H9 (cell line): ENCODE measurements at regions not wholly inside any gene's neighbourhood (a gene's known extent, or its start where the extent isn't known, plus 50 kb on each side); places are given as distances from the start of the nearest gene placed in this dataset.

Experiments
- DNase-seq: peaks from one replicate; pipeline ENCODE4 v3.0.0-alpha.2; 2017
- H2AFZ ChIP-seq: one replicate; pipeline ENCODE4 v1.6.1; 2013; ENCODE audit warnings: mild to moderate bottlenecking, low read length, control low read depth, moderate library complexity
- H2AK5ac ChIP-seq: 2 replicates; pipeline ENCODE4 v1.6.1; 2013; ENCODE audit warnings: low read length, control low read depth, mixed read lengths; ENCODE audit not compliant: insufficient read length
- H2BK120ac ChIP-seq: one replicate; pipeline ENCODE4 v1.6.1; 2013; ENCODE audit warnings: low read depth, mild to moderate bottlenecking, low read length, control low read depth, inconsistent platforms; ENCODE audit not compliant: poor library complexity, severe bottlenecking
- H2BK12ac ChIP-seq: 2 replicates; pipeline ENCODE4 v1.6.1; 2013; ENCODE audit warnings: low read length, control low read depth, mixed read lengths, low read depth; ENCODE audit not compliant: insufficient read length
- H2BK15ac ChIP-seq: 2 replicates; pipeline ENCODE4 v1.6.1; 2013; ENCODE audit warnings: low read depth, low read length, control low read depth
- H2BK20ac ChIP-seq: one replicate; pipeline ENCODE4 v1.6.1; 2013; ENCODE audit warnings: low read depth, mild to moderate bottlenecking, low read length, control low read depth, inconsistent platforms; ENCODE audit not compliant: poor library complexity, severe bottlenecking
- H2BK5ac ChIP-seq: 2 replicates; pipeline ENCODE4 v1.6.1; 2013; ENCODE audit warnings: low read length, control low read depth, mixed read lengths; ENCODE audit not compliant: insufficient read length
- H3K14ac ChIP-seq: 2 replicates; pipeline ENCODE4 v1.6.1; 2013; ENCODE audit warnings: low read length, control low read depth; ENCODE audit not compliant: insufficient read depth
- H3K18ac ChIP-seq: 2 replicates; pipeline ENCODE4 v1.6.1; 2013; ENCODE audit warnings: low read depth, mild to moderate bottlenecking, mixed read lengths, low read length, control low read depth; ENCODE audit not compliant: insufficient read length
- H3K23ac ChIP-seq: 2 replicates; pipeline ENCODE4 v1.6.1; 2013; ENCODE audit warnings: low read length, control low read depth, mixed read lengths, low read depth; ENCODE audit not compliant: insufficient read length
- H3K23me2 ChIP-seq: 2 replicates; pipeline ENCODE4 v1.6.1; 2013; ENCODE audit warnings: low read depth, mild to moderate bottlenecking, mixed read lengths, low read length, control low read depth; ENCODE audit not compliant: insufficient read length, poor library complexity, severe bottlenecking
- H3K27ac ChIP-seq: 2 replicates; pipeline ENCODE4 v1.5.1; 2013; ENCODE audit warnings: low read length, control low read depth, mixed read lengths, low read depth; ENCODE audit not compliant: insufficient read length
- H3K27me3 ChIP-seq: 2 replicates; pipeline ENCODE4 v1.6.1; 2013; ENCODE audit warnings: low read length, control low read depth, inconsistent platforms; ENCODE audit not compliant: insufficient read depth
- H3K4ac ChIP-seq: 2 replicates; pipeline ENCODE4 v1.6.1; 2013; ENCODE audit warnings: low read depth, mild to moderate bottlenecking, control low read depth, inconsistent platforms, low read length, moderate library complexity
- H3K4me1 ChIP-seq: 2 replicates; pipeline ENCODE4 v1.6.1; 2013; ENCODE audit warnings: low read length, control low read depth, inconsistent platforms; ENCODE audit not compliant: insufficient read depth
- H3K4me2 ChIP-seq: 2 replicates; pipeline ENCODE4 v1.6.1; 2013; ENCODE audit warnings: low read length, control low read depth, mixed read lengths; ENCODE audit not compliant: insufficient read length, insufficient read depth
- H3K56ac ChIP-seq: 2 replicates; pipeline ENCODE4 v1.6.1; 2013; ENCODE audit warnings: low read depth, mild to moderate bottlenecking, mixed read lengths, low read length, control low read depth; ENCODE audit not compliant: insufficient read length
- H3K79me1 ChIP-seq: 2 replicates; pipeline ENCODE4 v1.6.1; 2013; ENCODE audit warnings: low read depth, mild to moderate bottlenecking, moderate library complexity, low read length, control low read depth, inconsistent platforms; ENCODE audit not compliant: insufficient read depth, poor library complexity, severe bottlenecking
- H3K79me2 ChIP-seq: 2 replicates; pipeline ENCODE4 v1.6.1; 2013; ENCODE audit warnings: low read length, control low read depth, inconsistent platforms; ENCODE audit not compliant: insufficient read depth
- H3K9ac ChIP-seq: 2 replicates; pipeline ENCODE4 v1.6.1; 2013; ENCODE audit warnings: low read length, control low read depth, mixed read lengths; ENCODE audit not compliant: insufficient read length; ENCODE audit errors: extremely low read depth
- H3K9me3 ChIP-seq: one replicate; pipeline ENCODE4 v1.6.1; 2013; ENCODE audit warnings: low read depth, low read length, inconsistent platforms; ENCODE audit not compliant: control insufficient read depth
- H3T11ph ChIP-seq: one replicate; pipeline ENCODE4 v1.6.1; 2013; ENCODE audit warnings: mild to moderate bottlenecking, low read length, control low read depth, inconsistent platforms
- H4K20me1 ChIP-seq: one replicate; pipeline ENCODE4 v1.6.1; 2013; ENCODE audit not compliant: control insufficient read depth, insufficient read length, insufficient read depth
- H4K5ac ChIP-seq: 2 replicates; pipeline ENCODE4 v1.6.1; 2013; ENCODE audit warnings: low read depth, mild to moderate bottlenecking, mixed read lengths, low read length, control low read depth; ENCODE audit not compliant: insufficient read length
- H4K8ac ChIP-seq: replicated peaks from 2 replicates; pipeline ENCODE4 v1.6.1; 2013; ENCODE audit warnings: low read length, control low read depth, mixed read lengths, low read depth; ENCODE audit not compliant: insufficient read length
- H4K91ac ChIP-seq: 2 replicates; pipeline ENCODE4 v1.6.1; 2013; ENCODE audit warnings: low read depth, mild to moderate bottlenecking, moderate library complexity, mixed read lengths, low read length, control low read depth; ENCODE audit not compliant: insufficient read length
- H3K27ac Mint-ChIP-seq, 3 experiments: 2 replicates in 2 of 3; 3 replicates in 1 of 3; pipeline ENCODE4 v1.8.0; 2020 to 2021; ENCODE audit warnings: mixed read lengths in 3 of 3, mild to moderate bottlenecking in 1 of 3, moderate library complexity in 1 of 3
- H3K27me3 Mint-ChIP-seq: 2 replicates; pipeline ENCODE4 v1.8.0; 2021; ENCODE audit warnings: low read depth, mild to moderate bottlenecking, moderate library complexity, mixed read lengths
- H3K36me3 Mint-ChIP-seq, 3 experiments: 2 replicates in 2 of 3; 3 replicates in 1 of 3; pipeline ENCODE4 v1.8.0; 2020 to 2021; ENCODE audit warnings: low read depth in 3 of 3, mixed read lengths in 3 of 3; ENCODE audit not compliant: insufficient read depth in 1 of 3
- H3K4me1 Mint-ChIP-seq, 2 experiments: 2 replicates each; pipeline ENCODE4 v1.8.0; 2020; ENCODE audit warnings: mixed read lengths in 2 of 2
- H3K4me3 Mint-ChIP-seq, 2 experiments: 2 replicates in 1 of 2; 3 replicates in 1 of 2; pipeline ENCODE4 v1.8.0; 2020 to 2021; ENCODE audit warnings: mild to moderate bottlenecking in 2 of 2, mixed read lengths in 2 of 2, moderate library complexity in 1 of 2
- H3K9me3 Mint-ChIP-seq, 2 experiments: 2 replicates in 1 of 2; 3 replicates in 1 of 2; pipeline ENCODE4 v1.8.0; 2020; ENCODE audit warnings: mild to moderate bottlenecking in 2 of 2, mixed read lengths in 2 of 2, moderate library complexity in 1 of 2
- WGBS: extraction: QIAGEN DNeasy Blood & Tissue Kit; methylation state at CpG from one replicate; pipeline ENCODE4 v1.1.7; 2013; ENCODE audit warnings: missing lambda C conversion rate, low lambda C conversion rate, mixed read lengths; ENCODE audit not compliant: insufficient read length; ENCODE audit errors: extremely low coverage; 5-methylcytosine and 5-hydroxymethylcytosine counted together
- TF ChIP-seq, protein P1 (sequence below): fragments of 200-600 bp; sonication (generic); conservative IDR thresholded peaks from 3 replicates; pipeline ENCODE4 v1.8.0; 2021; ENCODE audit warnings: antibody characterized with exemption, mild to moderate bottlenecking

DNA sequence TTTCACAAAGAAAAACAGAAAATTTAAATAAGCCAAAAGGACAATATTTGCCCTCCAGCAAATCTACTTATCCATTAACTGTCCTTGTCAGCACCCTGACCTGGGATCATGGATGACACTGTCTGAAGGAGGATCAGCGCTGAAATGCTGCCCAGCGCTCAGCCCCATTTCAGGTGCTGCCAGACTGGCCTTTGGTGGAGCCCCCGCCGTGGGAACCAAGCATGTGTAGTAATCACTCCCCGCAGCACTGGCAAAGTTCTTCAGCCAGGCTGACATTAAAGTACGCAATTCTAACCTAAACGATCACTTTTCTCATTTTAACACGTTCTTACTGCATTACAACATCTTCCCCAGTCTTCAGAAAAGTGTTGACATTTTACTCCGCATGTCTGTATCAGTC is 108.6 kb upstream of the GPC1 start:
- H3K9me3 ChIP-seq: no peaks in the 10 kb centered on the region
- Mint-ChIP-seq H3K27me3 (peaks cover 11% of the 10 kb centered on the region), H3K9me3 (peaks cover 3 to 4% of the 10 kb centered on the region in 2 experiments; a peak in 4 of 5 replicates), H3K27ac (no peak overlapping the region), H3K4me3 (no peak overlapping the region), H3K36me3 (no peaks in the 10 kb centered on the region), H3K4me1 (peaks cover 8 to 10% of the 10 kb centered on the region in 2 experiments; a peak in 2 of 4 replicates)
- no peak for DNase-seq
- H3K79me1 ChIP-seq: no peaks in the 10 kb centered on the region
- no peaks in the 10 kb centered on the region for H3K79me2 ChIP-seq
- no peaks in the 10 kb centered on the region for H3K27me3 ChIP-seq
- TF ChIP-seq, protein P1, sequence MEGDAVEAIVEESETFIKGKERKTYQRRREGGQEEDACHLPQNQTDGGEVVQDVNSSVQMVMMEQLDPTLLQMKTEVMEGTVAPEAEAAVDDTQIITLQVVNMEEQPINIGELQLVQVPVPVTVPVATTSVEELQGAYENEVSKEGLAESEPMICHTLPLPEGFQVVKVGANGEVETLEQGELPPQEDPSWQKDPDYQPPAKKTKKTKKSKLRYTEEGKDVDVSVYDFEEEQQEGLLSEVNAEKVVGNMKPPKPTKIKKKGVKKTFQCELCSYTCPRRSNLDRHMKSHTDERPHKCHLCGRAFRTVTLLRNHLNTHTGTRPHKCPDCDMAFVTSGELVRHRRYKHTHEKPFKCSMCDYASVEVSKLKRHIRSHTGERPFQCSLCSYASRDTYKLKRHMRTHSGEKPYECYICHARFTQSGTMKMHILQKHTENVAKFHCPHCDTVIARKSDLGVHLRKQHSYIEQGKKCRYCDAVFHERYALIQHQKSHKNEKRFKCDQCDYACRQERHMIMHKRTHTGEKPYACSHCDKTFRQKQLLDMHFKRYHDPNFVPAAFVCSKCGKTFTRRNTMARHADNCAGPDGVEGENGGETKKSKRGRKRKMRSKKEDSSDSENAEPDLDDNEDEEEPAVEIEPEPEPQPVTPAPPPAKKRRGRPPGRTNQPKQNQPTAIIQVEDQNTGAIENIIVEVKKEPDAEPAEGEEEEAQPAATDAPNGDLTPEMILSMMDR: no peak
- H3K4me2 ChIP-seq: no peak overlapping the region
- no peak overlapping the region for H2BK5ac ChIP-seq
- no peak overlapping the region for H3K9ac ChIP-seq
- no peak overlapping the region for H3K18ac ChIP-seq
- H3K23me2 ChIP-seq: no peaks in the 10 kb centered on the region
- H3K14ac ChIP-seq: no peak overlapping the region
- no peak overlapping the region for H3K27ac ChIP-seq
- no peak overlapping the region for H2BK20ac ChIP-seq
- no peak overlapping the region for H3K56ac ChIP-seq
- no peak overlapping the region for H2BK15ac ChIP-seq
- H4K8ac ChIP-seq: no peak overlapping the region
- no peaks in the 10 kb centered on the region for H4K20me1 ChIP-seq
- no peak overlapping the region for H2BK12ac ChIP-seq
- no peak overlapping the region for H2AFZ ChIP-seq
- no peaks in the 10 kb centered on the region for H3K4me1 ChIP-seq
- 94% methylated on average over 3 of the region's 9 CpGs for WGBS
- no peak overlapping the region for H3K4ac ChIP-seq
- no peak overlapping the region for H3K23ac ChIP-seq
- no peak overlapping the region for H3T11ph ChIP-seq
- no peak overlapping the region for H4K5ac ChIP-seq
- H4K91ac ChIP-seq: no peak overlapping the region
- no peak overlapping the region for H2BK120ac ChIP-seq
- H2AK5ac ChIP-seq: no peak overlapping the region
